ENCODE measurements at regions not wholly inside any gene's neighbourhood (a gene's known extent, or its start where the extent isn't known, plus 50 kb on each side); places are given as distances from the start of the nearest gene placed in this dataset.

DNA sequence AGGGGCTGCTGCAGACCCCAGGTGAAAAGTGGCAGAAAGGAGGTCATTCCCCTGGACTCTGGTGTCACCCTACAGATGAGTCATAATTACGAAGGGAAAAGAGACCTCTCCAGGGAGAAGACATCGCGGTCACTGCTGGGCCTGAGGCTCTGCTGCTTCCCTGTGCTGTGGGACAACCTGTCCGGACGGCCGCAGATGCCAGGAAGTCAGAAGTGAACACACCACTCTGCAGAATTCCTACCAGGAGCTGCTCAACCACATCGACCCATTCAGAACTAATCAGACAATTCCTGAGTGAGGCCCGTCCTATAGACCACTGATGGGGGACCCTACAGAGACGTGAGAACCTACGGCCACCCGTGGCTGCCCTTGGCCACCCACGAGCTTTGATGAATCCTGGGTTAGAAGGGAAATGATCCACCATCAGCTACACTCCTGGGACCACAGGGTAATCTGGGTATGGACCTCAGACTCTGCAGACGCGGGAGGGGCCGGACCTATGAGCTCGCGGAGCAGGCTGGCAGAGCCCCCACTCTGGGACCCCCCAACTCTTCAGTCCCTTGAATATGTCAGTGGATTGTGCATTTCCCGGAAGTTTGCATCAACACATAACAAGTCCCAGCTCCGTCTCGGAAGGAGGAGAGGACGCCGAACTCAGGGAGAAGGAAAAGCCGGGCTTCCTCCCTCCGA is 636.7 kb downstream of the BRD1 start:
- no peak for ATAC-seq
- in situ Hi-C loops (cut with HindIII; ENCODE audit: low pct_unique_long_range_greater_than_20kb, low sequenced_read_pairs) = no loop called here
- no peak for DNase-seq (ENCODE audit: low read depth, low spot score)
- Histone ChIP-seq H3K36me3 (ENCODE audit: control insufficient read depth, insufficient read depth, low read length) (no peaks in the 10 kb centered on the region), H3K9me3 (ENCODE audit: control insufficient read depth, insufficient read depth, low read depth, low read length) (no peaks in the 10 kb centered on the region), H3K27me3 (ENCODE audit: control insufficient read depth, insufficient read depth, low read length) (no peaks in the 10 kb centered on the region; the same call in 1 of the 2 replicates), H3K4me1 (ENCODE audit: control insufficient read depth, insufficient read depth, low read length) (no peaks in the 10 kb centered on the region), H3K4me3 (ENCODE audit: low read depth in 2 of 2, low read length in 2 of 2) (no peak overlapping the region), H3K27ac (ENCODE audit: low read length) (no peak overlapping the region)
- BruUV-seq (replicated peaks) = no TSS peak
- ChIA-PET CTCF (no interaction called here), POLR2A (no interaction called here)
- no peak for TF ChIP-seq TCF7L2 (IDR thresholded peaks at IDR 0.05; ENCODE audit: low read depth, low read length)
- no peak for TF ChIP-seq SIN3A (IDR thresholded peaks at IDR 0.05; ENCODE audit: borderline replicate concordance, insufficient read depth, low read depth, low read length)
- no peak for TF ChIP-seq POLR2AphosphoS5 (IDR thresholded peaks at IDR 0.05; ENCODE audit: low read depth, low read length)
- TF ChIP-seq, protein P1, sequence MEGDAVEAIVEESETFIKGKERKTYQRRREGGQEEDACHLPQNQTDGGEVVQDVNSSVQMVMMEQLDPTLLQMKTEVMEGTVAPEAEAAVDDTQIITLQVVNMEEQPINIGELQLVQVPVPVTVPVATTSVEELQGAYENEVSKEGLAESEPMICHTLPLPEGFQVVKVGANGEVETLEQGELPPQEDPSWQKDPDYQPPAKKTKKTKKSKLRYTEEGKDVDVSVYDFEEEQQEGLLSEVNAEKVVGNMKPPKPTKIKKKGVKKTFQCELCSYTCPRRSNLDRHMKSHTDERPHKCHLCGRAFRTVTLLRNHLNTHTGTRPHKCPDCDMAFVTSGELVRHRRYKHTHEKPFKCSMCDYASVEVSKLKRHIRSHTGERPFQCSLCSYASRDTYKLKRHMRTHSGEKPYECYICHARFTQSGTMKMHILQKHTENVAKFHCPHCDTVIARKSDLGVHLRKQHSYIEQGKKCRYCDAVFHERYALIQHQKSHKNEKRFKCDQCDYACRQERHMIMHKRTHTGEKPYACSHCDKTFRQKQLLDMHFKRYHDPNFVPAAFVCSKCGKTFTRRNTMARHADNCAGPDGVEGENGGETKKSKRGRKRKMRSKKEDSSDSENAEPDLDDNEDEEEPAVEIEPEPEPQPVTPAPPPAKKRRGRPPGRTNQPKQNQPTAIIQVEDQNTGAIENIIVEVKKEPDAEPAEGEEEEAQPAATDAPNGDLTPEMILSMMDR (IDR thresholded peaks at IDR 0.05) = no peak
- TF ChIP-seq, protein P2, sequence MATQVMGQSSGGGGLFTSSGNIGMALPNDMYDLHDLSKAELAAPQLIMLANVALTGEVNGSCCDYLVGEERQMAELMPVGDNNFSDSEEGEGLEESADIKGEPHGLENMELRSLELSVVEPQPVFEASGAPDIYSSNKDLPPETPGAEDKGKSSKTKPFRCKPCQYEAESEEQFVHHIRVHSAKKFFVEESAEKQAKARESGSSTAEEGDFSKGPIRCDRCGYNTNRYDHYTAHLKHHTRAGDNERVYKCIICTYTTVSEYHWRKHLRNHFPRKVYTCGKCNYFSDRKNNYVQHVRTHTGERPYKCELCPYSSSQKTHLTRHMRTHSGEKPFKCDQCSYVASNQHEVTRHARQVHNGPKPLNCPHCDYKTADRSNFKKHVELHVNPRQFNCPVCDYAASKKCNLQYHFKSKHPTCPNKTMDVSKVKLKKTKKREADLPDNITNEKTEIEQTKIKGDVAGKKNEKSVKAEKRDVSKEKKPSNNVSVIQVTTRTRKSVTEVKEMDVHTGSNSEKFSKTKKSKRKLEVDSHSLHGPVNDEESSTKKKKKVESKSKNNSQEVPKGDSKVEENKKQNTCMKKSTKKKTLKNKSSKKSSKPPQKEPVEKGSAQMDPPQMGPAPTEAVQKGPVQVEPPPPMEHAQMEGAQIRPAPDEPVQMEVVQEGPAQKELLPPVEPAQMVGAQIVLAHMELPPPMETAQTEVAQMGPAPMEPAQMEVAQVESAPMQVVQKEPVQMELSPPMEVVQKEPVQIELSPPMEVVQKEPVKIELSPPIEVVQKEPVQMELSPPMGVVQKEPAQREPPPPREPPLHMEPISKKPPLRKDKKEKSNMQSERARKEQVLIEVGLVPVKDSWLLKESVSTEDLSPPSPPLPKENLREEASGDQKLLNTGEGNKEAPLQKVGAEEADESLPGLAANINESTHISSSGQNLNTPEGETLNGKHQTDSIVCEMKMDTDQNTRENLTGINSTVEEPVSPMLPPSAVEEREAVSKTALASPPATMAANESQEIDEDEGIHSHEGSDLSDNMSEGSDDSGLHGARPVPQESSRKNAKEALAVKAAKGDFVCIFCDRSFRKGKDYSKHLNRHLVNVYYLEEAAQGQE (IDR thresholded peaks at IDR 0.05; ENCODE audit: insufficient read depth in 1 of 2, low read depth in 2 of 2, low read length in 1 of 2) = no peak
- intact Hi-C loops (cut with micrococcal nuclease; ENCODE audit: unreplicated experiment) = no loop called here

DNA sequence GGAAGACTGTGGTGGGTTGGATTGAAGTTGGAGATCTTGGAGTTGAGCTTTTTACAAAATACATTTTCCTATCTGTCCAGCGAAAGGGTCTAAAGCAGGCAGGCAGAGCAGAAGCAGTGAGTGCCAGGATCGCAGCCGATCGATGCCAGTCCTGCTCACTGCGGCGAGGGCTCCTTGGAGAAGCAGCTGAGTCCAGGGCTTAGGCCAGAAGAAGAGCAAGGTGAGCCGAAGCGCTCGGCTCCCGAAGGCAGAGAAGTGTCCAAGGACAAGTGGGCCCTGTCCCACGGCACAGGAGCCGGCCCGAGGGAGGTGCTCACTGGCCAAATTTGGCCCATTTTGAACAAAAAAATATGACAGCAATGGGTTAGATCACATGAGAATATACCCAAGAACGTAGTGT is 637.8 kb downstream of the BRD1 start:
- POLR2A ChIA-PET = no interaction called here
- Histone ChIP-seq H3K9me3 (ENCODE audit: control insufficient read depth, insufficient read depth, low read depth, low read length) (no peaks in the 10 kb centered on the region), H3K4me3 (ENCODE audit: low read depth in 2 of 2, low read length in 2 of 2) (no peak overlapping the region), H3K36me3 (ENCODE audit: control insufficient read depth, insufficient read depth, low read length) (no peaks in the 10 kb centered on the region), H3K27ac (ENCODE audit: low read length) (no peak overlapping the region), H3K4me1 (ENCODE audit: control insufficient read depth, insufficient read depth, low read length) (no peaks in the 10 kb centered on the region), H3K27me3 (ENCODE audit: control insufficient read depth, insufficient read depth, low read length) (no peaks in the 10 kb centered on the region; the same call in 1 of the 2 replicates)
- DNase-seq (ENCODE audit: low read depth, low spot score) (no peak), ATAC-seq (no peak)
- TF ChIP-seq POLR2AphosphoS5 (IDR thresholded peaks at IDR 0.05; ENCODE audit: low read depth, low read length) = no peak
- CTCF ChIA-PET = no interaction called here
- no TSS peak for BruUV-seq (replicated peaks)
- in situ Hi-C loops (cut with HindIII; ENCODE audit: low pct_unique_long_range_greater_than_20kb, low sequenced_read_pairs) (no loop called here), intact Hi-C loops (cut with micrococcal nuclease; ENCODE audit: unreplicated experiment) (no loop called here)

DNA sequence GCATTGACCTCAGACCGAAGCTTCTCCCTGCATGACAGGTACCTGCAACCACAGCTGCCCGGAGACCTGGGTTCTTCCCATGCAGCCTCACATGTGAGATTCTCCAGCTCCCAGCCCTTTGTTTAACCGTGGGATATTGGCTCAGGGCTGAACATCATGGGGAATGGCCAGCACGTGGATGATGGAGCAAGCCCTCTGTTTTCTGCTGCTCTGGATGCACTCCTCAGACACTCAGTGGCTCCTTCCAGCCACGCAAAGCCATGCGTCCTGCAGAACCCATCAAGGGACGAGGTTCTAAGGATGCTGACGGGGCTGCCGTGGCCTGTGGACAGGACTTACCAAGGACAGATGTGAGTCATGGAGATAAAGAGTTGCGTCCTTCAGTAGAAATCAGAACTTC is 639.1 kb downstream of the BRD1 start:
- ATAC-seq (no peak), DNase-seq (ENCODE audit: low read depth, low spot score) (no peak)
- TF ChIP-seq, protein P1 (IDR thresholded peaks at IDR 0.05) = no peak
- TF ChIP-seq, protein P2 (IDR thresholded peaks at IDR 0.05; ENCODE audit: insufficient read depth in 1 of 2, low read depth in 2 of 2, low read length in 1 of 2) = no peak
- TF ChIP-seq SIN3A (IDR thresholded peaks at IDR 0.05; ENCODE audit: borderline replicate concordance, insufficient read depth, low read depth, low read length) (no peak), TCF7L2 (IDR thresholded peaks at IDR 0.05; ENCODE audit: low read depth, low read length) (no peak), POLR2AphosphoS5 (IDR thresholded peaks at IDR 0.05; ENCODE audit: low read depth, low read length) (no peak)
- no peaks in the 10 kb centered on the region; the same call in 1 of the 2 replicates for H3K27me3 ChIP-seq (ENCODE audit: control insufficient read depth, insufficient read depth, low read length)
- intact Hi-C loops (cut with micrococcal nuclease; ENCODE audit: unreplicated experiment) = no loop called here
- H3K27ac ChIP-seq (ENCODE audit: low read length) = no peak overlapping the region
- no peak overlapping the region for H3K4me3 ChIP-seq (ENCODE audit: low read depth in 2 of 2, low read length in 2 of 2)
- POLR2A ChIA-PET = no interaction called here
- in situ Hi-C loops (cut with HindIII; ENCODE audit: low pct_unique_long_range_greater_than_20kb, low sequenced_read_pairs) = no loop called here
- no peaks in the 10 kb centered on the region for H3K36me3 ChIP-seq (ENCODE audit: control insufficient read depth, insufficient read depth, low read length)
- no peaks in the 10 kb centered on the region for H3K4me1 ChIP-seq (ENCODE audit: control insufficient read depth, insufficient read depth, low read length)
- CTCF ChIA-PET = no interaction called here
- BruUV-seq (replicated peaks) = no TSS peak
- H3K9me3 ChIP-seq (ENCODE audit: control insufficient read depth, insufficient read depth, low read depth, low read length) = no peaks in the 10 kb centered on the region

Measured in Panc1 (cell line).